ENCODE measurements at regions not wholly inside any gene's neighbourhood (a gene's known extent, or its start where the extent isn't known, plus 50 kb on each side); places are given as distances from the start of the nearest gene placed in this dataset.

GRCh38 chr9:117616431-117616831 lies 87.8 kb upstream of the TLR4 start:
- Histone ChIP-seq H3K9ac (ENCODE audit: control insufficient read depth, insufficient read depth, low read length) (no peak overlapping the region), H3K27me3 (replicated peaks in 1 of 2; ENCODE audit: control insufficient read depth in 2 of 2, insufficient read depth in 2 of 2, low read length in 1 of 2) (no peaks in the 10 kb centered on the region), H2AFZ (ENCODE audit: control insufficient read depth, low read depth, low read length) (no peak overlapping the region), H4K20me1 (ENCODE audit: control insufficient read depth, insufficient read depth) (no peaks in the 10 kb centered on the region), H3K27ac (ENCODE audit: control insufficient read depth, insufficient read depth) (no peak overlapping the region), H3K4me2 (ENCODE audit: control insufficient read depth, insufficient read depth) (no peak overlapping the region), H3K4me1 (ENCODE audit: control insufficient read depth, insufficient read depth, low read length) (no peaks in the 10 kb centered on the region), H3K79me2 (ENCODE audit: control insufficient read depth, insufficient read depth, low read length) (no peaks in the 10 kb centered on the region), H3K4me3 (no peak overlapping the region), H3K36me3 (ENCODE audit: control insufficient read depth in 2 of 2, insufficient read depth in 2 of 2, low read length in 1 of 2) (no peaks in the 10 kb centered on the region), H3K9me3 (replicated peaks; ENCODE audit: control insufficient read depth, insufficient read depth, low read length) (no peaks in the 10 kb centered on the region)
- BruUV-seq (replicated peaks) = no TSS peak
- ChIA-PET POLR2A (no interaction called here), RAD21 (ENCODE audit: unreplicated experiment) (no interaction called here), CTCF (no interaction called here), SMC1A (ENCODE audit: uncharacterized antibody, unreplicated experiment) (no interaction called here)
- intact Hi-C loops (cut with micrococcal nuclease; ENCODE audit: unreplicated experiment) (no loop called here), in situ Hi-C loops (cut with MboI) (no loop called here)
- FAIRE-seq = no peak
- no peak for ATAC-seq
- no peak for DNase-seq (ENCODE audit: low read depth, low spot score)
- WGBS (ENCODE audit: insufficient coverage, insufficient replicate concordance, low lambda C conversion rate, missing lambda C conversion rate) = 28% methylated on average over 3 of the region's 3 CpGs
- TF ChIP-seq SMAD5 (IDR thresholded peaks at IDR 0.05; ENCODE audit: low read depth) (no peak), ZNF217 (IDR thresholded peaks at IDR 0.05) (no peak), POU2F2 (IDR thresholded peaks at IDR 0.05; ENCODE audit: borderline replicate concordance, low read depth, low read length) (no peak), SMC3 (IDR thresholded peaks at IDR 0.05; ENCODE audit: borderline replicate concordance, low read length) (no peak), CREM (IDR thresholded peaks at IDR 0.05; ENCODE audit: low read depth) (no peak)

GRCh38 chr9:117612317-117612716 lies 91.9 kb upstream of the TLR4 start:
- SMC1A ChIA-PET (ENCODE audit: uncharacterized antibody, unreplicated experiment) = no interaction called here
- H3K4me1 ChIP-seq (ENCODE audit: control insufficient read depth, insufficient read depth, low read length) = no peaks in the 10 kb centered on the region
- H3K9me3 ChIP-seq (replicated peaks; ENCODE audit: control insufficient read depth, insufficient read depth, low read length) = no peaks in the 10 kb centered on the region
- no peaks in the 10 kb centered on the region for H3K27me3 ChIP-seq (replicated peaks in 1 of 2; ENCODE audit: control insufficient read depth in 2 of 2, insufficient read depth in 2 of 2, low read length in 1 of 2)
- no TSS peak for BruUV-seq (replicated peaks)
- CTCF ChIA-PET = no interaction called here
- H4K20me1 ChIP-seq (ENCODE audit: control insufficient read depth, insufficient read depth) = no peaks in the 10 kb centered on the region
- no peaks in the 10 kb centered on the region for H3K79me2 ChIP-seq (ENCODE audit: control insufficient read depth, insufficient read depth, low read length)
- H3K27ac ChIP-seq (ENCODE audit: control insufficient read depth, insufficient read depth) = no peak overlapping the region
- no peak overlapping the region for H3K4me2 ChIP-seq (ENCODE audit: control insufficient read depth, insufficient read depth)
- RAD21 ChIA-PET (ENCODE audit: unreplicated experiment) = no interaction called here
- in situ Hi-C loops (cut with MboI) (no loop called here), intact Hi-C loops (cut with micrococcal nuclease; ENCODE audit: unreplicated experiment) (no loop called here)
- WGBS (ENCODE audit: insufficient coverage, insufficient replicate concordance, low lambda C conversion rate, missing lambda C conversion rate) = 0% methylated on average over 1 of the region's 1 CpG
- no peak overlapping the region for H2AFZ ChIP-seq (ENCODE audit: control insufficient read depth, low read depth, low read length)
- no peak overlapping the region for H3K9ac ChIP-seq (ENCODE audit: control insufficient read depth, insufficient read depth, low read length)
- FAIRE-seq (no peak), DNase-seq (ENCODE audit: low read depth, low spot score) (no peak), ATAC-seq (no peak)
- no peaks in the 10 kb centered on the region for H3K36me3 ChIP-seq (ENCODE audit: control insufficient read depth in 2 of 2, insufficient read depth in 2 of 2, low read length in 1 of 2)
- no peak overlapping the region for H3K4me3 ChIP-seq
- TF ChIP-seq TARDBP (IDR thresholded peaks at IDR 0.05; ENCODE audit: borderline replicate concordance) (no peak), ELK1 (IDR thresholded peaks at IDR 0.05; ENCODE audit: low read depth, low read length) (no peak), TCF12 (IDR thresholded peaks at IDR 0.05; ENCODE audit: low read depth, low read length) (no peak), SIX5 (IDR thresholded peaks at IDR 0.05; ENCODE audit: low read depth, low read length, severe bottlenecking) (no peak), PKNOX1 (IDR thresholded peaks at IDR 0.05) (no peak), ZNF384 (IDR thresholded peaks at IDR 0.05; ENCODE audit: borderline replicate concordance, low read depth, low read length) (no peak), MEF2A (IDR thresholded peaks at IDR 0.05; ENCODE audit: insufficient read depth, low read depth, low read length) (no peak), ZNF24 (IDR thresholded peaks at IDR 0.05) (no peak)
- POLR2A ChIA-PET = no interaction called here
